ENCODE measurements at regions not wholly inside any gene's neighbourhood (a gene's known extent, or its start where the extent isn't known, plus 50 kb on each side); places are given as distances from the start of the nearest gene placed in this dataset.

GRCh38 chr15:77709135-77709886 is 76.6 kb upstream of the LINGO1 start:
- no peak for DNase-seq (ENCODE audit: low read depth)

DNA sequence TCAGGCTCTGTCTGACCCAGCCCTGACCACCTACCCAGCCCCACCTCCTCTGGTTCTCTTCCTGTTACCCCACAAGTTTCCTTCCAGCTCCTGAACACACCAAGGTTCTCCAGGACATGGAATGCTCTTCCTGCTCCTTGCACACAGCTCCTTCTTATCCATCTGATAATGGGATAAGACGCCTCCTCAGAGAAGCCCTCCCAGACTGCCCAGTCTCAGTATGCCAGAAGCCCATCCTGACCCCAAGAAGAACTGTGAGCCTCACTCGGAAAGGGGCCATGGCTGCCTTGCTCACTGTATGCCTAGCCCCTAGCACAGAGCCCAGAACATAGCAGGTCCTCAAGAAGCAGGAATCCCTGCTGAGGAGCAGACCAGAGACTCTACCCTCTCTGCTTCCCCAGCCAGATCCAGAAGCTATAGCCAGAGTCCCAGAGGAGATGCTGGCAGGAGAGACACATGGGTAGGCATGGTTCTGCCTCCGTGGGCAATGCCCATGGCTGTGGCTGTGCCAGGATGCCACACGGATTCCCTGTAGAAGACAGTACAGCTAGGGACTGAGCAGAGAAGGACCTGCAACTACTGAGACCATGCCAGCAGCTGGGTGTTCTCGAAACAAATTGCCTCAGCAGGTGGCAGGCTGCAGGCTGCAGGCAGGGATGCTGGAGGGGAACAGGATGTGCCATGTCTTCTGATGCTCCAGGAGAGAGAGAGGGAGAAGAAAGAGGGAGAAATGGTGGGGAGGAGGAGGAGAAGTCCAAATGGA is 74.0 kb upstream of the LINGO1 start:
- no peak for DNase-seq (ENCODE audit: low read depth)

GRCh38 chr15:77702211-77702957 is 69.7 kb upstream of the LINGO1 start:
- DNase-seq (ENCODE audit: low read depth), result no peak

- no peak for DNase-seq (ENCODE audit: low read depth)
Observed at GRCh38 chr15:77698481-77698880, 65.8 kb upstream of the LINGO1 start.

- no peak for DNase-seq (ENCODE audit: low read depth)
Observed at GRCh38 chr15:77697893-77698292, 65.2 kb upstream of the LINGO1 start.

DNA sequence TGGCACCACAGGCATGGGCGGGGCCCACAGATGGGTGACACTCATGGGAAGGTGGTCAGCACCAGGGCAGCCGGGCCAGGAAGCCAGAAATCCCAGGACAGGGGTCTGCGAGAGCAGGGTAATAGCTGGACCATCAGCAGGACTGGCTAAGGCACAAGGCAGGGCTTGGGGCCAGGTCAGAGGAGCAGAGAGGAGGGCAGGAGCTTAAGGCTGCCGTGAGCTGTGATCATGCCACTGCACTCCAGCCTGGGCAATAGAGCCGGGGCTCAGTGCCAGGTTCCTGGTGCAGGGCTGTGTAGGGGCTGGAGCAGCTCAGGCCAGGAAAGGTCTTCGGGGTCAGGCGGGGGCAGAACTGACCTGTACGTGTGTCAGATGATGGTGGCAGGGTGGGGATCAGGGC is 64.2 kb upstream of the LINGO1 start:
- DNase-seq (ENCODE audit: low read depth), result no peak

- DNase-seq (ENCODE audit: low read depth), result no peak
Observed at GRCh38 chr15:77695961-77696582, 63.4 kb upstream of the LINGO1 start.

- DNase-seq (ENCODE audit: low read depth), result no peak
Observed at GRCh38 chr15:77695548-77695947, 62.8 kb upstream of the LINGO1 start.

DNA sequence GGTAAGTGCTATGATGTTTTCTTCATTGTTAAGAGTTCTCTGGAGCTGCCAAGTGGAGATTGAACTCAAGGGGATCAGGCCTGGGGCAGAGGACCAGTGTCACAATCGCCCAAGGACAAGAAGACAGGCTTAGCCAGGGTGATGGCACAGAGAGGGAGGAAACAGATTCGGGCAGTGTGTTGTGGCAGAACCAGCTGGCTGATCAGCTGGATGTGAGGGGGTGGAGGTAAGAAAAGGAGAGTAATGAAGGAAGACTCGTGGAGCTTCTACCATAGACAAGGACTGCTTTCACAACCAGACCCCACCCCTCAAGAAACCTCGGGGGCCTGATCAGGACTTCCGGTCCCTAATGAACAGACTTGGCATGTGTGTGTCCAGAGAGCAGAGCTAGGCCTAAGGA is 60.9 kb upstream of the LINGO1 start:
- no peak for DNase-seq (ENCODE audit: low read depth)

DNA sequence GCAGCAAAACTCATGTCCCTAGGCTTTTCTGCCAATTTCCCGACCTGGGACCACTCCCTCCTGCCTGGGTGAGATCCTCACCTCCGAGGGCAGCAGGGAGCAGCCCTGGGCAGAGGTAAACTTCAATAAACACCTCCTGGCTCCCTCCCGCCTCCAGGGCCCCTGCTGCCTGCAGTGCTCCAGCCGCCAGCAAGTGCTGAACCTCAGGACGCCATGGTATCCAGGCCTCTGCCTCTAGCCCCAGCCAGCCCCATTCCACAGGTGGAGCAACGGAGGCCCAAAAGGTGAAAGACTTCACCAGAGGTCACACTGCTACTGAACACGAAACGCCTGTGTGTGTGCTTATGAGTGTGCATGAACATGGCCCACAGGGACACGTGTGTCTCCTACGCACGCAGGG is 59.9 kb upstream of the LINGO1 start:
- no peak for DNase-seq (ENCODE audit: low read depth)

DNA sequence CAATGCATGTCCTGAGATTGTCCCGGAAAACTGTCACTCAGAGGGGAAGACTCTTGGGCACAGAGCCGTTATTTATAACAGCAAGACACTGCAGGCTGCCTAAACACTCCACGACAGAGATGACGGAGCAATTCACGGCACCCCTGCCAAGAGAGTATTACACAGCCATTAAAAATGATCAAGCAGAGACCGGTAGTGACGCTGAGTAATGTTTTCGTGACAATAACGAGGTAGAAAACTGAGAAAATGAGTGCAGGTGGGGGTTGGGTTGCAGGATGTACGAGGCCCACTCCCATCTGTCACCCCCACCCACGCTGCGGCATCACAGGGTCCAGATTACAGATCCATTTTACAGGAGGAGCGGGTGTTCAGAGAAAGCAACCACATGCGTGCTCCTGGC is 58.9 kb upstream of the LINGO1 start:
- DNase-seq (ENCODE audit: low read depth), result no peak

GRCh38 chr15:77689821-77690220 is 57.1 kb upstream of the LINGO1 start:
- DNase-seq (ENCODE audit: low read depth), result no peak

DNA sequence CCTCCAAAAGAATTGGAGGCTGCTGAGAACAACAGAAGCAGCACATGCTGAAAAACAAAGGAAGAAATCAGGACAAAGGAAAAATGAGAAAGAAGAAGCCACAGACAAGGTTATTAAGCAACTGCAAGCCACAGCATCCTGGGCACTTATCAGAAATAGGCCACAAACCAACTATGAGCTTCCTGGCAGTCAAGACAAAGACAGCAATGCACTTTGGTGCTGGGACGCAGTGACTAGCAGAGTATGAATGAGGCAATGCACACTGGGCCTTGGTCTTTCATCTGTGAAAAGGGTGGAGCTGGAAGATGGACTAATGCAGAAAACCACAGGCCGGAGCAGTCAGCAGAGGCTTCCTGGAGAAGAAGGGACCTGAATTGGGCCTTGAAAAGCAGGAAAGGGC is 56.0 kb upstream of the LINGO1 start:
- no peak for DNase-seq (ENCODE audit: low read depth)

DNA sequence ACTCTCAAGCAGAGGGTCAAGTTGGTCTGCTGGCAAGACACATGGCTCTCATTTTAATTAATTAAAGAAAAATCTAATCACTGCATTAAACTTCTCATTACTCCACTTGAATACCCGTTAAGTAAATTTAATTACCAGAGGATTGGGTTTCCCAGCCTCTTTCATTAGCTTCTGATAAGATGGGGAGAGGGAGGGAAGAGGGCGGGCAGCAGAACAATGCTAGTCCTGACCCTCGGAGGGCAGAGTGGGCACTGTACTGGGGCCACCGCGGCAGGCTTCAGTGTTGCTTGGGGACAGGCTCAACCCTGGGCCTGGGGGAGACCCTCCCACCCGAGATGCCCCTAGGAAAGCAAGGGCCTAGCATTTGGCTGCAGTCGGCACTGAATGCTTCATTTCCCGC is 55.6 kb upstream of the LINGO1 start:
- DNase-seq (ENCODE audit: low read depth), result no peak

DNA sequence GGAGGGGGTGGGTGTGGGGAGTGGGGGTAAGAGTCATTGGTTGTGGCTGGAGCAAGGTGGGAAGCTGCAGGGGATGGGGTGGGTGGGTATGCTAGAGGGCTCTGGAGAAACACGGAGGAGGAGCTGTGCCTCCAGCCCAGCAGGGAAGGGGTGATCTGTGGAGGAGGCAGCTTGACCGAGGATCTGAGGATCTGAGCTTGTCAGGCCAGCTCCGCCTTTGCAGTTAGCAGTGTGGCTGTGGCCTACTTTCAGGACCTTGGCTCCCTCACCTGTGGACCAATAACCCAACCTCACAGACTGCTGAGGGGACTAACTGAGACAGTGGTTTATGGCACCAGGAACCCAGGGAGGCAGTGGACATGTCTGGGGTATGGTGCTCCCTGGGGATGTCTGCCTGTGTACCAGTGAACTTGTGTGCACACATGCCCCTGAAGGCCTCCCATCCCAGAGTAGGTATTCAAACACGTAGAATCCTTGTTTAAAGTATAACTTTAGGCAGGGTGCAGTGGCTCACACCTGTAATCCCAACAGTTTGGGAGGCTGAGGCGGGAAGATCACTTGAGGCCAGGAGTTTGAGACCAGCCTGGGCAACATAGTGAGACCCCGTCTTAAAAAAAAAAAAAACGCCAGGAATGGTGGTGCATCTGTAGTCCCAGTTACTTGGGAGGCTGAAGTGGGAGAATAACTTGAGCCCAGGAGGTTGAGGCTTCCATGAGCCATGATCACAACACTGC is 52.5 kb upstream of the LINGO1 start:
- DNase-seq (ENCODE audit: low read depth), result no peak

- no peak for DNase-seq (ENCODE audit: low read depth)
Observed at GRCh38 chr15:77684341-77685081, 51.8 kb upstream of the LINGO1 start.

- DNase-seq (ENCODE audit: low read depth), result no peak
Observed at GRCh38 chr15:77682564-77682963, 49.9 kb upstream of the LINGO1 start.

Measured in stimulated activated CD8-positive, alpha-beta memory T cell treated with anti-CD3 and anti-CD28 coated beads, Interleukin-15, amount 100 ng/mL, for 1 hour (primary cell).